GM10248 (cell line): ENCODE measurements at regions not wholly inside any gene's neighbourhood (a gene's known extent, or its start where the extent isn't known, plus 50 kb on each side); places are given as distances from the start of the nearest gene placed in this dataset.

ENCODE experiments used
- CTCF ChIA-PET: fragments of 300-600 bp; sonication (Branson Sonifier 250); formaldehyde crosslinking; extraction: SDS; loops from one replicate; lab custom pipeline; 2021; ENCODE audit warnings: antibody characterized with exemption; lab: Yijun Ruan, JAX
- POLR2A ChIA-PET: fragments of 350-650 bp; sonication (Branson Sonifier 250); formaldehyde crosslinking; extraction: SDS; loops from one replicate; lab custom pipeline; 2020; ENCODE audit warnings: antibody characterized with exemption; lab: Yijun Ruan, JAX
- DNase-seq: peaks from one replicate; pipeline ENCODE4 v3.0.0; 2012; ENCODE audit errors: extremely low spot score
- TF ChIP-seq, protein P1 (sequence below): IDR thresholded peaks from 2 replicates; pipeline ENCODE4 v1.5.1; 2012; ENCODE audit warnings: mild to moderate bottlenecking, low read depth; ENCODE audit errors: extremely low read depth, missing control alignments, control extremely low read depth

DNA sequence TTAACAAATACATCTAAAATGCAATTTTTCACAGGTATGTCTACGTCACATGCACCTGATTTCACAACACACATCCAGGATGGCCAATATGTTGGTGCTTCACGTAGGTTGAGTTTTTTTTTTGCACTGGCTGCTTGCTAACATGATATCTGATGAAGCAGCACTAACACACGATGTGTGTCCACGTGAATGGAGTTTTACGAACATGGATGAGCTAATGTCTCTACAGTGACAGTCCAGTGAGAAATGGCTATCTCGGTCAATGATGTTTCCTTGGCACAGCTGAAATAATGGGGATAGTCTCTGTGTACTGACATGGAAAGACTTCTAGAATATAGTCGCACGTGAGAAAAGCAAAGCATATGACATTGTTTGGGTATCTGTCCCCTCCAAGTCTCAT, 563.9 kb upstream of the ADARB2 start:
- CTCF ChIA-PET: no interaction called here
- no peak for DNase-seq
- POLR2A ChIA-PET: no interaction called here
- TF ChIP-seq, protein P1, sequence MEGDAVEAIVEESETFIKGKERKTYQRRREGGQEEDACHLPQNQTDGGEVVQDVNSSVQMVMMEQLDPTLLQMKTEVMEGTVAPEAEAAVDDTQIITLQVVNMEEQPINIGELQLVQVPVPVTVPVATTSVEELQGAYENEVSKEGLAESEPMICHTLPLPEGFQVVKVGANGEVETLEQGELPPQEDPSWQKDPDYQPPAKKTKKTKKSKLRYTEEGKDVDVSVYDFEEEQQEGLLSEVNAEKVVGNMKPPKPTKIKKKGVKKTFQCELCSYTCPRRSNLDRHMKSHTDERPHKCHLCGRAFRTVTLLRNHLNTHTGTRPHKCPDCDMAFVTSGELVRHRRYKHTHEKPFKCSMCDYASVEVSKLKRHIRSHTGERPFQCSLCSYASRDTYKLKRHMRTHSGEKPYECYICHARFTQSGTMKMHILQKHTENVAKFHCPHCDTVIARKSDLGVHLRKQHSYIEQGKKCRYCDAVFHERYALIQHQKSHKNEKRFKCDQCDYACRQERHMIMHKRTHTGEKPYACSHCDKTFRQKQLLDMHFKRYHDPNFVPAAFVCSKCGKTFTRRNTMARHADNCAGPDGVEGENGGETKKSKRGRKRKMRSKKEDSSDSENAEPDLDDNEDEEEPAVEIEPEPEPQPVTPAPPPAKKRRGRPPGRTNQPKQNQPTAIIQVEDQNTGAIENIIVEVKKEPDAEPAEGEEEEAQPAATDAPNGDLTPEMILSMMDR: no peak

DNA sequence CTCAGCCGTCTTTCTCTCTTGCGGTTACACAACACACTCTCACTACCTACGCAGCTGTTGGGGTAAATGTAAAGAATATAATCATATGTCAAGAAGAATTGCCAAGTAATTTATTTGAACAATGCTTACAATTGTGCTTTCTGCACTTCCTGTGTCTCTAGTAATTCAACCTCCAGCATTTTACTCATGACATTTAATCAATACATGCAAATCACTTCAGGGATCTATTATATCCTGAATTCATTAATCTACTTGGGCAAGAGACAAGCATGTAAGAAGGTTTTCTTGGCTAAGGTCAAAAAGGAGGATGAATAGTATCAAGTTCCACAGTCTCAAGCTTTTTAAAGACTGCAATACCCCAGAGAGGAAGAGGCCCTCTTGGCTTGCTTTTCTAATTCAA, 562.9 kb upstream of the ADARB2 start:
- ChIA-PET CTCF (no interaction called here), POLR2A (no interaction called here)
- TF ChIP-seq, protein P1: no peak
- no peak for DNase-seq

DNA sequence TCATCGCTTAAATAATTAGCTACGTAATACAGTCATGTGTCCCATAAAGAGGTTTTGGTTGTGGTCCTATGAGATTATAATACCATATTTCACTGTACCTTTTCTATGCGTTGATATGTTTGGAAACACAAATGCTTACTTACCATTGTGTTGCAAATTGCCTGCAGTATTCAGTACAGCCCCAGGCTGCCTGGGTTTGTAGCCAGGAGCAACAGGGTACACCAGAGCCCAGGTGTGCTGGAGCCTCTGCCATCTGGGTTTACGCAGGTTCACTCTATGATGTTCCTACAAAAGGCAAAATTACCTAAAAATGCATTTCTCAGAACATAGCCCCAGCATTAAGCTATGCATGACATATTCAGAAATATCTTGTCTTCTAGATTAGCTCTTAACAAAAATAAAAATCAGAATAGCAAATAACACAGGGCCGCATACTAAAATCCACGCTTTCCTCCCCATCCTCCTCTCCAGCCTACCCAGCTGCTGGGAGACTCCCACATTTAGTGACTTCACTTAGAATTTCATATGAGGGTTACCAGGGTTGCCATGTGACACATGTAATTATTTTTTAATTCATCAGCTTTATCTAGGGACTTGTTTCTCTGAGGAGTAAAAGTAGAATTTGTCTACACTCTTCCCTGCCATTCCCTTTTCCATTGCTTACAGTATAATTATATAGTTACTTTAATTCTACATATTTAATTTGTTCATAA, 559.0 kb upstream of the ADARB2 start:
- TF ChIP-seq, protein P1: no peak
- no peak for DNase-seq
- ChIA-PET POLR2A (no interaction called here), CTCF (no interaction called here)

DNA sequence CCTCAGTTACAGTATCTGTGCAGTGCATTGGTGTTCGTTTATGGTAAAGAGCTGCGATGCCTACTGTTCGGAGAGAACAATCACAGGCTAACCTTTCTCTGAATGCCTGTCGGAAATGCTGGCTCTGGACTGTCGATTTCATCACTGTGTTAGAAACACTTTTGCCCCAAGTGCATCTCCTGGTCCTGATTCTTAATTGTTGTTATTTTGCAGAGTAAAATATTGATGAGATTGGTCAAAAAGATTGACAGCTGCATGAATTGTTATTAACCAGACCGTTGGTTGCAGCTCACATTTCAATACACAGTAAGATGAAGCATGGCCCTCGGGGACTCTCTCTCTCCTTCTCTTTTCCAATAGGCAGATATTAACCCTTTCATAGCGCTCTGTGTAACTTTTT, 557.4 kb upstream of the ADARB2 start:
- ChIA-PET CTCF (interaction anchor here (1.7 kb wide), 1 partner anchor 22 kb away, joined by 3 read pairs; no protein-coding TSS in a partner anchor), POLR2A (no interaction called here)
- TF ChIP-seq, protein P1: no peak
- no peak for DNase-seq

DNA sequence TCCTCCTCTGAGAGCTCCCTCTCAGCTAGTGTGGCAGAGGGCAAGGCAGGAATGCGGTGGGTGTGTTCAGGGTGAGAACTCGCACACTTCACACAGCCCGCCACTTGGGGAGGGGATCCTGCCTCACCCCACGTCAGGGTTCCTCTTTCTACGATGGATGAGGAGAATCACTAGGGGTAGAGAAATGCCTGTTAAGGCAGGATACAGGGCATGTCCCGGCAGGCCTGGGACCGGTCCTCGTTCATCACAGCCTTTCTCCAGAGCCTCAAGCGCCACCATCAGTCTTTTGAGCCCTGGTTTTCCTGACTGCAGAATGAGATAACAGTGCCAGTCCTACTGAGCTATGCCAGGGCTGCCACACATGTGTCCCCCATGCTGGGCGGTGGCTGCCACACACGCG, 546.7 kb upstream of the ADARB2 start:
- TF ChIP-seq, protein P1: no peak
- POLR2A ChIA-PET: no interaction called here
- CTCF ChIA-PET: interaction anchor here (1.2 kb wide), 1 partner anchor 13 kb away, joined by 4 read pairs; no protein-coding TSS in a partner anchor
- DNase-seq: no peak

DNA sequence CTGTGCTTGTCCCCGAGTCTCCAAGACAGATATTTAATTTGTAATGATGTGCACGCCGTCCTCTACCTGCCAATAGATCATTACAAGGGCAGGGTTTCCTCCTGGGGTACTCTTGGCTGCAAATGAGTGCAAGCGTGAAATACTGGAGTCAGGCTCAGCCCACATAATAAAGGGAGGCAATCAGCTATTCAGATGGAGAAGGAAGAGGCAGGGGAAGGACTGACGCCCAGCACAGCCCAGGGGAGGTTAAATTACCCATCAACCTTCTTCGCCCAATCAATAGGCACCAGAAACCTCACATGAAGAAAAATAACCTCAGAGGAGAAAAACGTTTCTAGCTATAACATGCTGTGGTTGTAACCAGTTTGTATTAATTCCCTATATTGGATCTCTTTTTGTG, 544.9 kb upstream of the ADARB2 start:
- ChIA-PET POLR2A (no interaction called here), CTCF (no interaction called here)
- DNase-seq: no peak
- TF ChIP-seq, protein P1: no peak
